ENCODE measurements at regions not wholly inside any gene's neighbourhood (a gene's known extent, or its start where the extent isn't known, plus 50 kb on each side); places are given as distances from the start of the nearest gene placed in this dataset.
"Not testable (repeated sequence)": the region's sequence is repeated elsewhere in the genome, so short reads cannot be mapped to it uniquely, and the experiment has no call there.

GRCh38 chr14:55910601-55911243, 207.5 kb upstream of the PELI2 start:
- Mint-ChIP-seq H3K36me3 (ENCODE audit: low read depth) (no peaks in the 10 kb centered on the region), H3K9me3 (ENCODE audit: low read depth) (no peaks in the 10 kb centered on the region), H3K4me3 (no peak overlapping the region), H3K27ac (no peak overlapping the region), H3K4me1 (no peaks in the 10 kb centered on the region), H3K27me3 (peaks cover 8% of the 10 kb centered on the region)
- ChIA-PET CTCF (interaction anchor here (0.7 to 1.5 kb wide), 2 partner anchors 12 to 1524 kb away, joined by 3 to 4 read pairs; no protein-coding TSS in a partner anchor), POLR2A (no interaction called here)
- intact Hi-C loops (cut with DNase I, micrococcal nuclease), result no loop called here
- no peak for DNase-seq
- no peak for ATAC-seq

DNA sequence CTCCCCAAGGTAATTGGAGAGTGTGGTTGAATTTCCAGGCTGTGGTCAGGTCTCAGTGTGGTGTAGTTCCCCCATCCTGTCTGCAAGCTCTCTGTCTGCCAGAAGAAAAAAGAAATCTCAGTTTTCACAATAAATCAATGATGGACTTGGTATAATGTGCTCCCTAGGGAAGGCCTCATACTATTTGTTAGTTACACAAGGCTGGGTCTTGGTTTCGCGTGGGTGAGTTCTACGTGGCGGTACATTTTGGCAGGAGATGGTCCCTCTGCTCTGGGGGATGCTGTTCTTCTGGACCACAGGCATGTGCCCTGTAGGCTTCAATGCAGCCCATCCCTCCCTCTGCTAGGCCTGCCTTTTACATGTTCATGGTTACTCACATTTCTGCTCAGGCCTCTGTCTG, 206.4 kb upstream of the PELI2 start:
- intact Hi-C loops (cut with DNase I, micrococcal nuclease), result no loop called here
- ATAC-seq, result no peak
- H3K27me3 Mint-ChIP-seq, result peaks cover 16% of the 10 kb centered on the region
- no peaks in the 10 kb centered on the region for H3K36me3 Mint-ChIP-seq (ENCODE audit: low read depth)
- no peaks in the 10 kb centered on the region for H3K4me1 Mint-ChIP-seq
- POLR2A ChIA-PET, result no interaction called here
- no peak overlapping the region for H3K27ac Mint-ChIP-seq
- no peak for DNase-seq
- H3K4me3 Mint-ChIP-seq, result no peak overlapping the region
- no peaks in the 10 kb centered on the region for H3K9me3 Mint-ChIP-seq (ENCODE audit: low read depth)
- CTCF ChIA-PET, result interaction anchor here (0.7 to 1.5 kb wide), 2 partner anchors 11 to 1525 kb away, joined by 3 to 4 read pairs; no protein-coding TSS in a partner anchor

DNA sequence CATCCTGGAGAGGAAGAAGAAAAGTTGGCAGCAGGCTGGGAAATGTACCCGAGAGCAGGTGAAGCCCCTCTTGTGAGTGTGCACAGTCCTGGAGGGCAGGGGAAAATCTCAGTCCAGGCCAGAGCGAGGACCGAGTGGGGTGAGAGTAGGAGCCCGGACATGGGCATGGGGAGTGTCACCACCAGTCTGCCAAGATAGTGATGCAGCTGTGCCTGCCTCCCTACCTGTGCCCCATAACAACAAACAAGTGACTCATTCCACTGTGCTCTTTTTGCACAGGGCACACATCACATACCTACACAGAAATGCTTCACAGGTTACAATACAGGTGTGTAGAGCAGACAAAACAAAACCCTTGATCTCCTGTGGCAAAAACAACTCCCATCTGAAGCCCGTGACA, 205.9 kb upstream of the PELI2 start:
- ChIA-PET CTCF (no interaction called here), POLR2A (no interaction called here)
- peaks cover 20% of the 10 kb centered on the region for H3K27me3 Mint-ChIP-seq
- H3K4me1 Mint-ChIP-seq, result no peaks in the 10 kb centered on the region
- no peak overlapping the region for H3K27ac Mint-ChIP-seq
- H3K4me3 Mint-ChIP-seq, result no peak overlapping the region
- no peak for DNase-seq
- ATAC-seq, result no peak
- intact Hi-C loops (cut with DNase I, micrococcal nuclease), result no loop called here
- H3K9me3 Mint-ChIP-seq (ENCODE audit: low read depth), result no peaks in the 10 kb centered on the region
- H3K36me3 Mint-ChIP-seq (ENCODE audit: low read depth), result no peaks in the 10 kb centered on the region

DNA sequence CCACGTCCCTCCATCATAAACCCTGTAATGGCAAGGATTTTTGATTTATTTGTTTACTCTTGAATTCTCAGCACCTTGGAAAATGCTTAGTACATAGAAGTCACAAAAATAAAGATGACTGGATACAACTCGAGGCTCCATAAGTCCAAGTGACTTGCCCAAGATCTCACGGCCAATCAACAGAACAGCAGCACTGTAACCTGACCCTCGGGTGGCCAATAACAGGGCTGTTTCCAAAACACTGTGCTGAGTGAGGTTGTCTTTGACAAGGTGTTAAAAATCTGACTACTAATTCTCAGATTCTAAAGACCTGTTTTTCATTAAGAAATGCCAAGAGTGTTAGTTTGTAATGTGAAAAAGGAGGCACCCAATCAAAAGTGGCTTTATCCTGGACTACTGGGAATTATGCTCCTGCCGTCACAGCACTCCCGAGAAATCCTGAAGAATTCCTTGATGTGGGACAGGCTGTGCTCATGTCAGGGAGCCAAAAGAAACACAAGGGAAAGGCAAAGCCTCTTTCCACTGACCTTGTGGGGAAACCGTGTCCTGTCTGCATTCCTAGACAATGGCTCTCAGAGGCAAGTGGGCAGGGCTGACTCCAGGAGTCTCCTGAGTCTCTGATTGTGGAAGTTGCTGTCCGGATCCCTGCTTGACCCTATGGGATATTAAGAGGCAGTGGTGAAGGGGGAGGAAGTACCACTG, 204.7 kb upstream of the PELI2 start:
- H3K27ac Mint-ChIP-seq, result no peak overlapping the region
- no peaks in the 10 kb centered on the region for H3K9me3 Mint-ChIP-seq (ENCODE audit: low read depth)
- ChIA-PET POLR2A (no interaction called here), CTCF (no interaction called here)
- H3K4me3 Mint-ChIP-seq, result no peak overlapping the region
- H3K36me3 Mint-ChIP-seq (ENCODE audit: low read depth), result no peaks in the 10 kb centered on the region
- intact Hi-C loops (cut with DNase I, micrococcal nuclease), result no loop called here
- no peak for ATAC-seq
- DNase-seq, result no peak
- no peaks in the 10 kb centered on the region for H3K4me1 Mint-ChIP-seq
- H3K27me3 Mint-ChIP-seq, result peaks cover 20% of the 10 kb centered on the region

DNA sequence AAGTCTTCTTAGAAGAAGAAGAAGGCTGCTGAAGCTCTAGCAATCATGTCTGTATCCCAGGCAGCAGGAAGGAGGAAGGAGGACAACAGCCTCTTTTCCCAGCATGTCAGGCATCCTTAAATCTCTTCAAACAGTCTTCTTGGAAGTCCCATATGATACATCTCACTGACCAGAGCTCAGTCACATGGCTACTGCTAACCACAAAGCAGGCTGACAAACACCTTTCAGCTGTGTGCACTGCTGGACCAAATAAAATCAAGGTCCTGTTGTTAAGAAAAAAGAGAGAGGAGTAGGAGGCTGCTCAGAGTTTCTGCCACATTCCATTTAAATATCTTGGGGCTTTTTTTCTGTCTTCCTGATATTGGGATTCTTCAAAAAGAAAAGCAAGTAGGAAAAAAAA, 203.4 kb upstream of the PELI2 start:
- ATAC-seq, result no peak
- H3K4me3 Mint-ChIP-seq, result no peak overlapping the region
- H3K9me3 Mint-ChIP-seq (ENCODE audit: low read depth), result no peaks in the 10 kb centered on the region
- H3K27ac Mint-ChIP-seq, result no peak overlapping the region
- CTCF ChIA-PET, result interaction anchor here (0.6 kb wide), 1 partner anchor 623 kb away, joined by 3 read pairs; no protein-coding TSS in a partner anchor
- DNase-seq, result no peak
- H3K27me3 Mint-ChIP-seq, result peaks cover 20% of the 10 kb centered on the region
- POLR2A ChIA-PET, result interaction anchor here (0.5 kb wide), 1 partner anchor 18 kb away, joined by 10 read pairs; no protein-coding TSS in a partner anchor
- intact Hi-C loops (cut with DNase I, micrococcal nuclease), result no loop called here
- H3K4me1 Mint-ChIP-seq, result no peaks in the 10 kb centered on the region
- no peaks in the 10 kb centered on the region for H3K36me3 Mint-ChIP-seq (ENCODE audit: low read depth)

DNA sequence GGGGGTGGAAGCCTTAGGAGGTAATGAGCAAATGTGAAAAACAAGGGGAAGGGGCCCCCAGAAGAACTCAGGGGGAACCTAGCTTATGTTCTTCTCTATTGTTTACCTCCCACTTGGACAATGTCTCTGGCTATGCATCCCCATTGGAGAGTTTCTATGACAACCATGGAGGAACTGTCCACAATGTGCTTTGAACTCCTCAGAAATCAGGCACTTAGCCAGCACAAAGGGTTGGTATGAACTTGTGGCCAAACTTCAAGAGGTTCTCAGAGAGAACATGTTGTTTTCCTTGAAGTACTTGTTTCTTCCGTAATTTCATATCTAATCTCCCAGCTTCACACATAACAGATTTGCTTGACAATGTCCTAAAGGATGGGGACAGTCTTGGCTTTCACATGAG, 202.8 kb upstream of the PELI2 start:
- ChIA-PET CTCF (interaction anchor here (0.6 kb wide), 1 partner anchor 622 kb away, joined by 3 read pairs; no protein-coding TSS in a partner anchor), POLR2A (no interaction called here)
- Mint-ChIP-seq H3K27ac (no peak overlapping the region), H3K9me3 (ENCODE audit: low read depth) (no peaks in the 10 kb centered on the region), H3K27me3 (peaks cover 20% of the 10 kb centered on the region), H3K4me1 (no peaks in the 10 kb centered on the region), H3K4me3 (no peak overlapping the region), H3K36me3 (ENCODE audit: low read depth) (no peaks in the 10 kb centered on the region)
- intact Hi-C loops (cut with DNase I, micrococcal nuclease), result no loop called here
- ATAC-seq (no peak), DNase-seq (no peak)

- H3K9me3 Mint-ChIP-seq (ENCODE audit: low read depth); POLR2A ChIA-PET; H3K36me3 Mint-ChIP-seq (ENCODE audit: low read depth); H3K27ac Mint-ChIP-seq; H3K4me3 Mint-ChIP-seq; DNase-seq; intact Hi-C loops (cut with DNase I, micrococcal nuclease); ATAC-seq; H3K4me1 Mint-ChIP-seq: not testable (repeated sequence)
- H3K27me3 Mint-ChIP-seq, result peaks cover 14% of the 10 kb centered on the region
- CTCF ChIA-PET, result interaction anchor here (0.6 kb wide), 1 partner anchor 414 kb away, joined by 3 read pairs; no protein-coding TSS in a partner anchor
These were observed 198.4 kb upstream of the PELI2 start for GRCh38 chr14:55919800-55920199.

- intact Hi-C loops (cut with DNase I, micrococcal nuclease), result no loop called here
- ATAC-seq, result no peak
- Mint-ChIP-seq H3K9me3 (ENCODE audit: low read depth) (no peaks in the 10 kb centered on the region), H3K36me3 (ENCODE audit: low read depth) (no peaks in the 10 kb centered on the region), H3K27ac (no peak overlapping the region), H3K4me1 (no peaks in the 10 kb centered on the region), H3K4me3 (no peak overlapping the region), H3K27me3 (peaks cover 7% of the 10 kb centered on the region)
- POLR2A ChIA-PET, result no interaction called here
- DNase-seq, result no peak
- CTCF ChIA-PET, result interaction anchor here (0.6 to 1.0 kb wide), 3 partner anchors 22 to 612 kb away, joined by 3 read pairs; no protein-coding TSS in a partner anchor
These were observed 196.7 kb upstream of the PELI2 start for GRCh38 chr14:55921511-55921910.

DNA sequence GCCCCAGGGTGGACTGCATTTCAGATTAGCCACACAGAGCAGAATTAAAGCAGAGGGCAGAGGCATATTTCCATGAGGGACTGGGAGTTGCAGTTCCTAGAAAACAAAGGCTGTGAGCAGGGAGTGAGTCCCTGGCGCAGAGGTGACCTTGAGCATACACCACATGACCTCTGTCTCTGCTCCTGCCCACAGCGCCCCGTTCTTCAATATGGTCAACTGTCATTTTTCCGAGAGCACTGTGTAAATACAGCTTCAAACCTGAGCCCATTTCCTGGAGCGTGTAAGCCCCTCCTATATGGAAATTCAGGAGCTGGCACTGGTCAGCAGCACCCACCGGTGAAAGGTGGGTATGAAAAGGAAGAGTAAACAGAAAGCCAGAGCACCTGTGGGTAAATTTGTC, 192.2 kb upstream of the PELI2 start:
- ChIA-PET POLR2A (no interaction called here), CTCF (interaction anchor here (0.7 kb wide), 1 partner anchor 126 kb away, joined by 3 read pairs; no protein-coding TSS in a partner anchor)
- no peak for ATAC-seq
- Mint-ChIP-seq H3K4me1 (no peaks in the 10 kb centered on the region), H3K36me3 (ENCODE audit: low read depth) (no peaks in the 10 kb centered on the region), H3K27me3 (peaks cover 5% of the 10 kb centered on the region), H3K9me3 (ENCODE audit: low read depth) (no peaks in the 10 kb centered on the region), H3K4me3 (no peak overlapping the region), H3K27ac (no peak overlapping the region)
- DNase-seq, result no peak
- intact Hi-C loops (cut with DNase I, micrococcal nuclease), result no loop called here

GRCh38 chr14:55927028-55927427, 191.2 kb upstream of the PELI2 start:
- ChIA-PET CTCF (no interaction called here), POLR2A (no interaction called here)
- H3K4me1 Mint-ChIP-seq, result no peaks in the 10 kb centered on the region

DNA sequence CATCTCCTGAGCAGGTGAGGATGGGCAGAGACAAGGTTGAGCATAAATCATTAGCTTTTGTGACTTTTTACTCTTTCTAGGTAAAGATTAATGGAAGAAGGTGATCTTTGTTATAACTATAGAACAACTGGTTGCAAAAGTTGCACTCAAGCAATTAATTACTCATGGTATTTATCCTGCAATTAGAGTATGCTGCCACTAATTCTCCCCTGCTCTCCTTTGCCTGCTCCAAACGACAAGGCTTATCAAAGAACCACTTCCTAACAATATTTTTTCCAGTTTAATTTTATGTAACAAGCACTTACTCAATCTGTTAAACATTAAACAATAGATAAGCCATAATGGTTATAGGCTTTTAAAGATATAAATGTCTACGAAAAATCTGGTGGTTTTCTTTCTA, 189.9 kb upstream of the PELI2 start:
- ChIA-PET CTCF (no interaction called here), POLR2A (no interaction called here)
- Mint-ChIP-seq H3K4me1 (no peaks in the 10 kb centered on the region), H3K27me3 (peaks cover 7% of the 10 kb centered on the region), H3K27ac (no peak overlapping the region), H3K36me3 (ENCODE audit: low read depth) (no peaks in the 10 kb centered on the region), H3K4me3 (no peak overlapping the region), H3K9me3 (ENCODE audit: low read depth) (no peaks in the 10 kb centered on the region)
- intact Hi-C loops (cut with DNase I, micrococcal nuclease), result no loop called here
- no peak for ATAC-seq
- DNase-seq, result no peak

More at GRCh38 chr14:55927028-55927427, 191.2 kb upstream of the PELI2 start:
- DNase-seq (no peak), ATAC-seq (no peak)
- Mint-ChIP-seq H3K27me3 (peaks cover 7% of the 10 kb centered on the region), H3K27ac (no peak overlapping the region), H3K36me3 (ENCODE audit: low read depth) (no peaks in the 10 kb centered on the region), H3K9me3 (ENCODE audit: low read depth) (no peaks in the 10 kb centered on the region), H3K4me3 (no peak overlapping the region)
- intact Hi-C loops (cut with DNase I, micrococcal nuclease), result no loop called here

DNA sequence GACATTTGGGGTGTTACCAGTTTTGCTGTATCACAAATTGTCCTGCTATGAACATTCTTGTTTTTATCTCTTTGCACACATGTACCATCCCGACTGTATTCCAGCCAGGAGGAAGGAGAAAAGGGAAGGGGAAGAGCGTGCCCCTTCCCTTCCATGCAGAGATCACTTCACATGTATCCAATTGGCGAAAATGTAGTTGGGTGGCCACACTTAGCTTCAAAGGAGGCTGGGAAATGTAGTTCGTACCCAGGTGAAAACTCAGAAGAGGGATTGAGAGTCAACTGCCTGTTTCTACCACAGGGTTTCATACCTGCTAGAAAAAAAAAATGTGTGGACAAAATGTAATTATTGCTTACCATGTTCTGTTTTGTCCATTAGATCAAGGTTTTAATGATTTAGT, 189.1 kb upstream of the PELI2 start:
- H3K9me3 Mint-ChIP-seq (ENCODE audit: low read depth), result no peaks in the 10 kb centered on the region
- H3K27me3 Mint-ChIP-seq, result peaks cover 7% of the 10 kb centered on the region
- H3K36me3 Mint-ChIP-seq (ENCODE audit: low read depth), result no peaks in the 10 kb centered on the region
- ATAC-seq (no peak), DNase-seq (no peak)
- ChIA-PET CTCF (interaction anchor here (0.6 to 0.8 kb wide), 3 partner anchors 121 to 496 kb away, joined by 3 to 4 read pairs (median 3); no protein-coding TSS in a partner anchor), POLR2A (no interaction called here)
- no peak overlapping the region for H3K27ac Mint-ChIP-seq
- no peaks in the 10 kb centered on the region for H3K4me1 Mint-ChIP-seq
- intact Hi-C loops (cut with DNase I, micrococcal nuclease), result no loop called here
- H3K4me3 Mint-ChIP-seq, result no peak overlapping the region
